Uterus (tissue), 2 donors: ENCODE measurements at regions not wholly inside any gene's neighbourhood (a gene's known extent, or its start where the extent isn't known, plus 50 kb on each side); places are given as distances from the start of the nearest gene placed in this dataset.

Experiments
- POLR2A ChIP-seq, 2 donors: fragments of 450-650 bp; IDR thresholded peaks; one replicate each; pipeline ENCODE4 v1.6.1; 2016; ENCODE audit warnings: antibody characterized with exemption in 2 of 2, mild to moderate bottlenecking in 1 of 2, moderate library complexity in 1 of 2
- TF ChIP-seq, protein P1 (sequence below), 4 experiments: fragments of 200-600 bp in 2 of 4; fragments of 450-650 bp in 2 of 4; sonication (generic) in 2 of 4; IDR thresholded peaks; one replicate each; pipeline ENCODE4 v1.5.1; 2016 to 2019; ENCODE audit warnings: antibody characterized with exemption in 4 of 4, mild to moderate bottlenecking in 2 of 4, moderate library complexity in 1 of 4

DNA sequence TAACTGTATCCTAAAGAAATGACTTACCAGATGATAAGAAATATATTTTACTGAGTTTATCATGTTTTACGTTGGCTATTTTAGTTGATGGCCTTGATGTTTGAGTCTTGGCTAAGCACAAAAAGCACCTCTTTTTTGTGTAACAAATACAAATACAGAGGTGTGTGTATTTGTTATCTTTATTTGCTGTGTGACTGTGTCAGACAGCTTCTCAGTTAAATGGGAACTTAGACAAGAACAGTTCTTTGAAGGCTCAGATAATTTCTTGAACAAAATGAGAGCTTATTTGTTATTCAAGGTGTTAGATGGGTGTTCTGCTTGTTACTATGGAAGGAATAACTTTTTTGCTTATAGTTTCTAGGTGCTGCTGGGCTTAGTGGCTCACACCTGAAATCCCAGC lies 95.4 kb downstream of the RPS12 start:
- TF ChIP-seq, protein P1, sequence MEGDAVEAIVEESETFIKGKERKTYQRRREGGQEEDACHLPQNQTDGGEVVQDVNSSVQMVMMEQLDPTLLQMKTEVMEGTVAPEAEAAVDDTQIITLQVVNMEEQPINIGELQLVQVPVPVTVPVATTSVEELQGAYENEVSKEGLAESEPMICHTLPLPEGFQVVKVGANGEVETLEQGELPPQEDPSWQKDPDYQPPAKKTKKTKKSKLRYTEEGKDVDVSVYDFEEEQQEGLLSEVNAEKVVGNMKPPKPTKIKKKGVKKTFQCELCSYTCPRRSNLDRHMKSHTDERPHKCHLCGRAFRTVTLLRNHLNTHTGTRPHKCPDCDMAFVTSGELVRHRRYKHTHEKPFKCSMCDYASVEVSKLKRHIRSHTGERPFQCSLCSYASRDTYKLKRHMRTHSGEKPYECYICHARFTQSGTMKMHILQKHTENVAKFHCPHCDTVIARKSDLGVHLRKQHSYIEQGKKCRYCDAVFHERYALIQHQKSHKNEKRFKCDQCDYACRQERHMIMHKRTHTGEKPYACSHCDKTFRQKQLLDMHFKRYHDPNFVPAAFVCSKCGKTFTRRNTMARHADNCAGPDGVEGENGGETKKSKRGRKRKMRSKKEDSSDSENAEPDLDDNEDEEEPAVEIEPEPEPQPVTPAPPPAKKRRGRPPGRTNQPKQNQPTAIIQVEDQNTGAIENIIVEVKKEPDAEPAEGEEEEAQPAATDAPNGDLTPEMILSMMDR (IDR thresholded peaks at IDR 0.05) = no peak
- TF ChIP-seq POLR2A (IDR thresholded peaks at IDR 0.05) = no peak
